ENCODE measurements at regions not wholly inside any gene's neighbourhood (a gene's known extent, or its start where the extent isn't known, plus 50 kb on each side); places are given as distances from the start of the nearest gene placed in this dataset.

GRCh38 chr10:129334266-129334665, 132.8 kb upstream of the MGMT start:
- POLR2A ChIA-PET, result no interaction called here
- CTCF ChIA-PET, result no interaction called here
- H2AFZ ChIP-seq (ENCODE audit: low read depth, low read length, poor library complexity, severe bottlenecking), result no peak overlapping the region
- intact Hi-C loops (cut with micrococcal nuclease), result no loop called here
- H3K4me2 ChIP-seq (ENCODE audit: low read length), result no peak overlapping the region
- no peak overlapping the region for H3K4me3 ChIP-seq (replicated peaks in 1 of 2; ENCODE audit: low read depth in 1 of 2, low read length in 2 of 2)
- ATAC-seq (no peak), DNase-seq (ENCODE audit: low read depth, low spot score) (no peak)
- H3K27me3 ChIP-seq (ENCODE audit: insufficient read depth, low read length), result no peaks in the 10 kb centered on the region
- no peaks in the 10 kb centered on the region for H3K9me2 ChIP-seq (ENCODE audit: insufficient read depth)
- H3K4me1 ChIP-seq (ENCODE audit: control insufficient read depth in 1 of 2, insufficient read depth in 2 of 2, low read length in 2 of 2), result no peaks in the 10 kb centered on the region
- no peak overlapping the region for H3K27ac ChIP-seq (ENCODE audit: low read depth, low read length)
- no peaks in the 10 kb centered on the region for H3K36me3 ChIP-seq (ENCODE audit: control insufficient read depth in 1 of 2, insufficient read depth in 2 of 2, low read length in 2 of 2)
- TF ChIP-seq SIN3A (IDR thresholded peaks at IDR 0.05; ENCODE audit: low read depth) (no peak), CEBPB (IDR thresholded peaks at IDR 0.05; ENCODE audit: low read depth) (no peak), CTCF (IDR thresholded peaks at IDR 0.05 in 2 of 3, conservative IDR thresholded peaks at IDR 0.05 in 1 of 3; ENCODE audit: borderline replicate concordance in 1 of 3, insufficient read depth in 1 of 3, low read depth in 2 of 3, low read length in 2 of 3) (no peak), MAX (IDR thresholded peaks at IDR 0.05) (no peak), CBX3 (IDR thresholded peaks at IDR 0.05; ENCODE audit: low read depth) (no peak), EZH2phosphoT487 (IDR thresholded peaks at IDR 0.05; ENCODE audit: borderline replicate concordance) (no peak), ZNF274 (IDR thresholded peaks at IDR 0.05; ENCODE audit: low read depth, low read length) (no peak), JUND (IDR thresholded peaks at IDR 0.05) (no peak), TCF7L2 (IDR thresholded peaks at IDR 0.05; ENCODE audit: borderline replicate concordance, extremely low read depth, insufficient read depth, insufficient read length) (no peak), ELF1 (IDR thresholded peaks at IDR 0.05; ENCODE audit: borderline replicate concordance, low read depth) (no peak), ATF3 (IDR thresholded peaks at IDR 0.05) (no peak), REST (IDR thresholded peaks at IDR 0.05; ENCODE audit: low read depth) (no peak), POLR2A (IDR thresholded peaks at IDR 0.05; ENCODE audit: borderline replicate concordance, extremely low read depth, insufficient read depth, insufficient read length) (no peak)
- RAD21 ChIA-PET (ENCODE audit: low non-redundant PET in 1 of 2, low total read pairs in 2 of 2, uncharacterized antibody in 2 of 2, unreplicated experiment in 2 of 2), result no interaction called here
- BruUV-seq (replicated peaks), result no TSS peak
- peaks cover 7 to 18% of the 10 kb centered on the region in 2 experiments; a peak in 2 of 4 replicates for H3K9me3 ChIP-seq (ENCODE audit: control insufficient read depth in 1 of 2, insufficient read depth in 1 of 2, low read depth in 1 of 2, low read length in 2 of 2)
- H3K79me2 ChIP-seq (ENCODE audit: insufficient read depth, low read length), result no peaks in the 10 kb centered on the region
- no peak overlapping the region for H3K9ac ChIP-seq (ENCODE audit: low read length)
- H4K20me1 ChIP-seq (ENCODE audit: insufficient read depth), result no peaks in the 10 kb centered on the region
